ENCODE measurements at regions not wholly inside any gene's neighbourhood (a gene's known extent, or its start where the extent isn't known, plus 50 kb on each side); places are given as distances from the start of the nearest gene placed in this dataset.

GRCh38 chr1:2865571-2866421 is 64.3 kb upstream of the TTC34 start:
- DNase-seq (ENCODE audit: low read depth): no peak

GRCh38 chr1:2866422-2867086 is 65.1 kb upstream of the TTC34 start:
- no peak for DNase-seq (ENCODE audit: low read depth)

GRCh38 chr1:2867087-2867425 is 65.6 kb upstream of the TTC34 start:
- no peak for DNase-seq (ENCODE audit: low read depth)

GRCh38 chr1:2867861-2868260 is 66.4 kb upstream of the TTC34 start:
- no peak for DNase-seq (ENCODE audit: low read depth)

GRCh38 chr1:2868571-2869195 is 67.2 kb upstream of the TTC34 start:
- DNase-seq (ENCODE audit: low read depth): no peak

- no peak for DNase-seq (ENCODE audit: low read depth)
Measured at GRCh38 chr1:2871246-2871815, 69.8 kb upstream of the TTC34 start.

- DNase-seq (ENCODE audit: low read depth): no peak
Measured at GRCh38 chr1:2874207-2874606, 72.7 kb upstream of the TTC34 start.

GRCh38 chr1:2874607-2875480 is 73.4 kb upstream of the TTC34 start:
- DNase-seq (ENCODE audit: low read depth): no peak

GRCh38 chr1:2875707-2876561 is 74.4 kb upstream of the TTC34 start:
- DNase-seq (ENCODE audit: low read depth): no peak

- no peak for DNase-seq (ENCODE audit: low read depth)
Measured at GRCh38 chr1:2876846-2877245, 75.4 kb upstream of the TTC34 start.

- DNase-seq (ENCODE audit: low read depth): no peak
Measured at GRCh38 chr1:2877391-2877790, 75.9 kb upstream of the TTC34 start.

- DNase-seq (ENCODE audit: low read depth): no peak
Measured at GRCh38 chr1:2878591-2878990, 77.1 kb upstream of the TTC34 start.

GRCh38 chr1:2879026-2879425 is 77.5 kb upstream of the TTC34 start:
- DNase-seq (ENCODE audit: low read depth): no peak

GRCh38 chr1:2879591-2879990 is 78.1 kb upstream of the TTC34 start:
- DNase-seq (ENCODE audit: low read depth): no peak

GRCh38 chr1:2880086-2880485 is 78.6 kb upstream of the TTC34 start:
- no peak for DNase-seq (ENCODE audit: low read depth)

GRCh38 chr1:2880812-2881295 is 79.4 kb upstream of the TTC34 start:
- no peak for DNase-seq (ENCODE audit: low read depth)

- DNase-seq (ENCODE audit: low read depth): no peak
Measured at GRCh38 chr1:2881556-2881955, 80.1 kb upstream of the TTC34 start.

GRCh38 chr1:2882966-2883696 is 81.6 kb upstream of the TTC34 start:
- no peak for DNase-seq (ENCODE audit: low read depth)

GRCh38 chr1:2885001-2885400 is 83.5 kb upstream of the TTC34 start:
- no peak for DNase-seq (ENCODE audit: low read depth)

GRCh38 chr1:2886631-2887030 is 85.1 kb upstream of the TTC34 start:
- DNase-seq (ENCODE audit: low read depth): no peak

Measured in activated gamma-delta T cell treated with anti-CD3 and anti-CD28 coated beads, Interleukin-2, amount 50 U/mL, for 16 hours (primary cell).